IMR-90 (cell line): ENCODE measurements at regions not wholly inside any gene's neighbourhood (a gene's known extent, or its start where the extent isn't known, plus 50 kb on each side); places are given as distances from the start of the nearest gene placed in this dataset.

Experiments
- ATAC-seq: fragments of 200-7000 bp; cut with Tn5 transposase; 2 replicates; pipeline ENCODE4 v1.9.1; 2020; ENCODE audit warnings: low read depth, mild to moderate bottlenecking, moderate library complexity
- BruUV-seq: library from RNA; stranded (reverse); fragments of 400-500 nt; replicated peaks from 2 replicates; lab custom pipeline; 2021; lab: Mats Ljungman, UMichigan
- CTCF ChIA-PET: fragments of 300-600 bp; formaldehyde crosslinking; extraction: SDS; loops from one replicate; lab custom pipeline; 2021; ENCODE audit warnings: antibody characterized with exemption; lab: Yijun Ruan, JAX
- POLR2A ChIA-PET: fragments of 300-600 bp; sonication (Branson Sonifier 250); formaldehyde crosslinking; loops from one replicate; lab custom pipeline; 2022; ENCODE audit warnings: antibody characterized with exemption; ENCODE audit not compliant: unreplicated experiment; lab: Charles Lee
- DNase-seq: peaks from one replicate; pipeline ENCODE4 v3.0.0; 2013
- H2AFZ ChIP-seq: replicated peaks from 2 replicates; pipeline ENCODE3; 2013; ENCODE audit warnings: low read length, mild to moderate bottlenecking; ENCODE audit not compliant: poor library complexity
- H2AK5ac ChIP-seq: 2 replicates; pipeline ENCODE4 v1.6.1; 2013; ENCODE audit warnings: low read depth, low read length, inconsistent platforms
- H2AK9ac ChIP-seq: replicated peaks from 2 replicates; pipeline ENCODE3; 2013; ENCODE audit warnings: mild to moderate bottlenecking, low read depth, low read length, moderate library complexity; ENCODE audit not compliant: poor library complexity
- H2BK120ac ChIP-seq: 2 replicates; pipeline ENCODE4 v1.6.1; 2013; ENCODE audit warnings: low read depth, low read length, inconsistent platforms
- H2BK15ac ChIP-seq: 3 replicates; pipeline ENCODE4 v1.6.1; 2013; ENCODE audit warnings: low read depth, low read length, inconsistent platforms
- H2BK20ac ChIP-seq: 2 replicates; pipeline ENCODE4 v1.6.1; 2013; ENCODE audit warnings: low read depth, mild to moderate bottlenecking, inconsistent platforms, low read length, moderate library complexity
- H2BK5ac ChIP-seq: 2 replicates; pipeline ENCODE4 v1.6.1; 2013; ENCODE audit warnings: mild to moderate bottlenecking, low read depth, low read length, inconsistent platforms; ENCODE audit not compliant: poor library complexity, severe bottlenecking
- H3K14ac ChIP-seq: replicated peaks from 2 replicates; pipeline ENCODE4 v1.6.1; 2013; ENCODE audit warnings: low read depth, low read length, inconsistent platforms
- H3K18ac ChIP-seq: 2 replicates; pipeline ENCODE4 v1.6.1; 2013; ENCODE audit warnings: low read depth, low read length, control low read depth
- H3K23ac ChIP-seq: 2 replicates; pipeline ENCODE4 v1.6.1; 2013; ENCODE audit warnings: low read depth, low read length, inconsistent platforms
- H3K27ac ChIP-seq: 2 replicates; pipeline ENCODE4 v1.5.1; 2013; ENCODE audit warnings: mild to moderate bottlenecking, control low read depth, low read length; ENCODE audit not compliant: insufficient read depth
- H3K27me3 ChIP-seq: 2 replicates; pipeline ENCODE4 v1.6.1; 2013; ENCODE audit warnings: low read length; ENCODE audit not compliant: control insufficient read depth, insufficient read depth
- H3K36me3 ChIP-seq: 2 replicates; pipeline ENCODE4 v1.6.1; 2013; ENCODE audit warnings: low read length, mixed read lengths; ENCODE audit not compliant: control insufficient read depth, insufficient read depth
- H3K4ac ChIP-seq: 2 replicates; pipeline ENCODE4 v1.6.1; 2013; ENCODE audit warnings: low read depth, low read length, inconsistent platforms
- H3K4me1 ChIP-seq: 2 replicates; pipeline ENCODE4 v1.6.1; 2013; ENCODE audit warnings: low read length, mixed read lengths; ENCODE audit not compliant: control insufficient read depth, insufficient read depth
- H3K4me2 ChIP-seq: 2 replicates; pipeline ENCODE4 v1.6.1; 2013; ENCODE audit warnings: low read depth, mild to moderate bottlenecking, control low read depth, low read length, moderate library complexity
- H3K4me3 ChIP-seq: 2 replicates; pipeline ENCODE4 v1.5.1; 2013; ENCODE audit warnings: low read depth, mild to moderate bottlenecking, control low read depth, low read length, moderate library complexity; ENCODE audit not compliant: insufficient read depth
- H3K56ac ChIP-seq: 2 replicates; pipeline ENCODE4 v1.6.1; 2013; ENCODE audit warnings: low read length, inconsistent platforms; ENCODE audit not compliant: insufficient read depth; ENCODE audit errors: extremely low read depth
- H3K79me1 ChIP-seq, 2 experiments: 2 replicates each; pipeline ENCODE4 v1.6.1; 2013; ENCODE audit warnings: low read length in 2 of 2, inconsistent platforms in 1 of 2, low read depth in 1 of 2
- H3K9ac ChIP-seq: 2 replicates; pipeline ENCODE4 v1.6.1; 2013; ENCODE audit warnings: low read depth, low read length, control low read depth
- H3K9me1 ChIP-seq: 2 replicates; pipeline ENCODE4 v1.6.1; 2013; ENCODE audit warnings: low read length, inconsistent platforms; ENCODE audit not compliant: insufficient read depth
- H3K9me3 ChIP-seq: 2 replicates; pipeline ENCODE4 v1.6.1; 2013; ENCODE audit warnings: low read length; ENCODE audit not compliant: control insufficient read depth, insufficient read depth
- H4K20me1 ChIP-seq: 2 replicates; pipeline ENCODE4 v1.6.1; 2013; ENCODE audit warnings: low read length, inconsistent platforms; ENCODE audit not compliant: insufficient read depth
- H4K5ac ChIP-seq: 2 replicates; pipeline ENCODE4 v1.6.1; 2013; ENCODE audit warnings: mild to moderate bottlenecking, low read depth, low read length, control low read depth
- H4K8ac ChIP-seq, 2 experiments: 2 replicates each; pipeline ENCODE4 v1.6.1; 2013; ENCODE audit warnings: low read depth in 2 of 2, low read length in 2 of 2, control low read depth in 1 of 2, inconsistent platforms in 1 of 2
- H4K91ac ChIP-seq: 2 replicates; pipeline ENCODE4 v1.6.1; 2013; ENCODE audit warnings: low read depth, low read length, inconsistent platforms; ENCODE audit not compliant: insufficient read depth
- BHLHE40 ChIP-seq: fragments of 150-350 bp; IDR thresholded peaks from 2 replicates; pipeline ENCODE4 v1.6.1; 2016; ENCODE audit warnings: mild to moderate bottlenecking, low read depth, low read length
- CEBPB ChIP-seq: IDR thresholded peaks from 2 replicates; pipeline ENCODE4 v1.6.1; 2012; ENCODE audit warnings: low read depth, low read length, improper control_type of control experiment
- CHD1 ChIP-seq: IDR thresholded peaks from 2 replicates; pipeline ENCODE4 v1.6.1; 2012; ENCODE audit warnings: low read depth, low read length, improper control_type of control experiment
- ELK1 ChIP-seq: fragments of 150-350 bp; IDR thresholded peaks from 2 replicates; pipeline ENCODE4 v1.6.1; 2016; ENCODE audit warnings: low read depth, mild to moderate bottlenecking, low read length, moderate library complexity, borderline replicate concordance
- FOS ChIP-seq: fragments of 150-350 bp; IDR thresholded peaks from 2 replicates; pipeline ENCODE4 v1.6.1; 2016; ENCODE audit warnings: low read depth, low read length
- MAFK ChIP-seq: IDR thresholded peaks from 2 replicates; pipeline ENCODE4 v1.6.1; 2012; ENCODE audit warnings: low read depth, low read length, improper control_type of control experiment
- MAZ ChIP-seq: IDR thresholded peaks from 2 replicates; pipeline ENCODE4 v1.6.1; 2012; ENCODE audit warnings: low read depth, mild to moderate bottlenecking, low read length, improper control_type of control experiment, moderate library complexity, borderline replicate concordance
- MXI1 ChIP-seq: IDR thresholded peaks from 2 replicates; pipeline ENCODE4 v1.6.1; 2012; ENCODE audit warnings: low read depth, mild to moderate bottlenecking, low read length, moderate library complexity, borderline replicate concordance
- NFE2L2 ChIP-seq: fragments of 150-350 bp; IDR thresholded peaks from 2 replicates; pipeline ENCODE4 v1.6.1; 2016; ENCODE audit warnings: low read depth, mild to moderate bottlenecking, low read length
- POLR2A ChIP-seq: IDR thresholded peaks from 2 replicates; pipeline ENCODE4 v1.6.1; 2012; ENCODE audit warnings: mild to moderate bottlenecking, low read depth, low read length
- RAD21 ChIP-seq: IDR thresholded peaks from 2 replicates; pipeline ENCODE4 v1.6.1; 2012; ENCODE audit warnings: low read length, improper control_type of control experiment
- RCOR1 ChIP-seq: IDR thresholded peaks from 2 replicates; pipeline ENCODE4 v1.6.1; 2012; ENCODE audit warnings: mild to moderate bottlenecking, low read length, improper control_type of control experiment; ENCODE audit not compliant: insufficient replicate concordance
- RFX5 ChIP-seq: IDR thresholded peaks from 2 replicates; pipeline ENCODE4 v1.8.0; 2012; ENCODE audit warnings: low read depth, mild to moderate bottlenecking, low read length, moderate library complexity
- SMC3 ChIP-seq: fragments of 150-350 bp; IDR thresholded peaks from 2 replicates; pipeline ENCODE4 v1.6.1; 2016; ENCODE audit warnings: low read depth, mild to moderate bottlenecking, antibody characterized with exemption, low read length, moderate library complexity
- USF2 ChIP-seq: fragments of 150-350 bp; IDR thresholded peaks from 2 replicates; pipeline ENCODE4 v1.6.1; 2017; ENCODE audit warnings: mild to moderate bottlenecking, antibody characterized with exemption, low read length, low read depth
- WGBS, 2 experiments: methylation state at CpG; one replicate each; pipeline versions ENCODE4 v1.1.5 to v1.1.7; 2013; ENCODE audit warnings: missing lambda C conversion rate in 2 of 2; ENCODE audit not compliant: insufficient read length in 1 of 2; ENCODE audit errors: extremely low coverage in 2 of 2; 5-methylcytosine and 5-hydroxymethylcytosine counted together
- dilution Hi-C: fragments of 300-500 bp; cut with HindIII; formaldehyde crosslinking; loops from one replicate; pipeline ENCODE4 v1.14.3; 2018; ENCODE audit warnings: low sequenced_read_pairs; ENCODE audit not compliant: unreplicated experiment
- in situ Hi-C: fragments of 300-500 bp; cut with MboI; formaldehyde crosslinking; loops from 3 replicates; pipeline ENCODE4 v1.14.3; 2019; ENCODE audit warnings: low sequenced_read_pairs, inconsistent platforms, mixed read lengths
- intact Hi-C: fragments of 100-400 bp; cut with micrococcal nuclease; formaldehyde crosslinking; loops from 2 replicates; pipeline ENCODE4 v1.10.0; 2022
- TF ChIP-seq, protein P1 (sequence below): conservative IDR thresholded peaks from 2 replicates; pipeline ENCODE4 v1.5.1; 2012; ENCODE audit warnings: mild to moderate bottlenecking, low read depth, low read length, improper control_type of control experiment

DNA sequence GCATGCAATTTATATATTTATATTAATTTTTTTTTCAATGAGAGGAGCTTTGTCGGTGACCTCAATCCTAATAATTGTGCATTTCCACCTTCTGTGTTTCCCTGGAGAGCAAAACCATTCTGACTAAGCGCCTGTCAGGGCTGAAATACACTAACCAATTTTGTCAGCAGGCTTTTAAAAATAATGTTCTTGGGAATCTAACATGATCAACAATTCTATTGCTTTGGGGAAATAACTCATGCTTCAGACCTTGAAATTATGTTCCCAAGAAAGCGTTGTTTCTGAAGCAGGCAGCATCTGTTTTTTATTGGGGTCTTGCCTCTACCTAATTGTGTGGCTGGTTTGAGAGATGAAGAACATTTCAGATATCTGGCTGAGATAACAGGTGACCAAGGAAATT, 129.1 kb upstream of the ALKAL2 start:
- Histone ChIP-seq H4K91ac (no peak overlapping the region), H3K4me1 (no peaks in the 10 kb centered on the region), H2BK5ac (no peak overlapping the region), H3K79me1 (no peaks in the 10 kb centered on the region), H3K56ac (no peak overlapping the region), H2BK15ac (no peak overlapping the region), H4K20me1 (no peaks in the 10 kb centered on the region), H3K18ac (no peak overlapping the region), H2AK9ac (no peak overlapping the region), H3K27ac (no peak overlapping the region), H4K8ac (no peak overlapping the region), H2AFZ (no peak overlapping the region), H2BK20ac (no peak overlapping the region), H3K9me1 (no peaks in the 10 kb centered on the region), H4K5ac (no peak overlapping the region), H3K4me3 (no peak overlapping the region), H2AK5ac (no peak overlapping the region), H3K4me2 (no peak overlapping the region), H3K4ac (no peak overlapping the region), H3K9ac (no peak overlapping the region), H2BK120ac (no peak overlapping the region), H3K36me3 (no peaks in the 10 kb centered on the region), H3K9me3 (peaks cover 21% of the 10 kb centered on the region), H3K27me3 (no peaks in the 10 kb centered on the region), H3K14ac (no peak overlapping the region), H3K23ac (no peak overlapping the region)
- DNase-seq (no peak), ATAC-seq (no peak)
- 20% methylated on average over 1 of the region's 3 CpGs; no CpG with 5 or more reads in 1 of the 2 experiments for WGBS, 2 experiments
- BruUV-seq, result no TSS peak
- ChIA-PET CTCF (no interaction called here), POLR2A (no interaction called here)
- intact Hi-C loops, result no loop called here
- TF ChIP-seq CEBPB (no peak), ELK1 (no peak), USF2 (no peak), CHD1 (no peak), RFX5 (no peak), MXI1 (no peak), FOS (no peak), RAD21 (no peak), NFE2L2 (no peak), SMC3 (no peak), POLR2A (no peak), BHLHE40 (no peak), RCOR1 (no peak), MAFK (no peak), MAZ (no peak)
- TF ChIP-seq, protein P1, sequence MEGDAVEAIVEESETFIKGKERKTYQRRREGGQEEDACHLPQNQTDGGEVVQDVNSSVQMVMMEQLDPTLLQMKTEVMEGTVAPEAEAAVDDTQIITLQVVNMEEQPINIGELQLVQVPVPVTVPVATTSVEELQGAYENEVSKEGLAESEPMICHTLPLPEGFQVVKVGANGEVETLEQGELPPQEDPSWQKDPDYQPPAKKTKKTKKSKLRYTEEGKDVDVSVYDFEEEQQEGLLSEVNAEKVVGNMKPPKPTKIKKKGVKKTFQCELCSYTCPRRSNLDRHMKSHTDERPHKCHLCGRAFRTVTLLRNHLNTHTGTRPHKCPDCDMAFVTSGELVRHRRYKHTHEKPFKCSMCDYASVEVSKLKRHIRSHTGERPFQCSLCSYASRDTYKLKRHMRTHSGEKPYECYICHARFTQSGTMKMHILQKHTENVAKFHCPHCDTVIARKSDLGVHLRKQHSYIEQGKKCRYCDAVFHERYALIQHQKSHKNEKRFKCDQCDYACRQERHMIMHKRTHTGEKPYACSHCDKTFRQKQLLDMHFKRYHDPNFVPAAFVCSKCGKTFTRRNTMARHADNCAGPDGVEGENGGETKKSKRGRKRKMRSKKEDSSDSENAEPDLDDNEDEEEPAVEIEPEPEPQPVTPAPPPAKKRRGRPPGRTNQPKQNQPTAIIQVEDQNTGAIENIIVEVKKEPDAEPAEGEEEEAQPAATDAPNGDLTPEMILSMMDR, result no peak
- dilution Hi-C loops, result no loop called here
- in situ Hi-C loops, result no loop called here
